ENCODE measurements at regions not wholly inside any gene's neighbourhood (a gene's known extent, or its start where the extent isn't known, plus 50 kb on each side); places are given as distances from the start of the nearest gene placed in this dataset.

DNA sequence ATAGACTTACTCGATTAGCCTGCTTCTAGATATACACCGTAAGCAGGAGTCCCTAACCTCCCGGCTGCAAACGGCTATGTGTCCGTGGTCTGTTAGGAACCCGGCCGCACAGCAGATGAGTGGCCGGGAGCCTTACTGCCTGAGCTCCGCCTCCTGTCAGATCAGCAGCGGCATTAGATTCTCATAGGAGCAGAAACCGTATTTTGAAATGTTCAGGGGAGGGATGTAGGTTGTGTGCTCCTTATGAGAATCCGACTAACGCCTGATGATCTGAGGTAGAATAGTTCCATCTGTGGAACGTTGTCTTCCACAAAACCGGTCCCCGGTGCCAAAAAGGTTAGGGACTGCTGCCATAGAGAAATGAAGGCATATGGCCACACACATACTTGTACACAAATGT is 1491.9 kb downstream of the SLITRK5 start:
- DNase-seq (ENCODE audit: extremely low spot score, unreplicated experiment) = no peak
- Mint-ChIP-seq H3K4me1 (ENCODE audit: unreplicated experiment) (no peaks in the 10 kb centered on the region), H3K27me3 (no peaks in the 10 kb centered on the region), H3K4me3 (no peak overlapping the region), H3K27ac (no peak overlapping the region), H3K9me3 (no peaks in the 10 kb centered on the region), H3K36me3 (no peaks in the 10 kb centered on the region)
- TF ChIP-seq, protein P1, sequence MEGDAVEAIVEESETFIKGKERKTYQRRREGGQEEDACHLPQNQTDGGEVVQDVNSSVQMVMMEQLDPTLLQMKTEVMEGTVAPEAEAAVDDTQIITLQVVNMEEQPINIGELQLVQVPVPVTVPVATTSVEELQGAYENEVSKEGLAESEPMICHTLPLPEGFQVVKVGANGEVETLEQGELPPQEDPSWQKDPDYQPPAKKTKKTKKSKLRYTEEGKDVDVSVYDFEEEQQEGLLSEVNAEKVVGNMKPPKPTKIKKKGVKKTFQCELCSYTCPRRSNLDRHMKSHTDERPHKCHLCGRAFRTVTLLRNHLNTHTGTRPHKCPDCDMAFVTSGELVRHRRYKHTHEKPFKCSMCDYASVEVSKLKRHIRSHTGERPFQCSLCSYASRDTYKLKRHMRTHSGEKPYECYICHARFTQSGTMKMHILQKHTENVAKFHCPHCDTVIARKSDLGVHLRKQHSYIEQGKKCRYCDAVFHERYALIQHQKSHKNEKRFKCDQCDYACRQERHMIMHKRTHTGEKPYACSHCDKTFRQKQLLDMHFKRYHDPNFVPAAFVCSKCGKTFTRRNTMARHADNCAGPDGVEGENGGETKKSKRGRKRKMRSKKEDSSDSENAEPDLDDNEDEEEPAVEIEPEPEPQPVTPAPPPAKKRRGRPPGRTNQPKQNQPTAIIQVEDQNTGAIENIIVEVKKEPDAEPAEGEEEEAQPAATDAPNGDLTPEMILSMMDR (conservative IDR thresholded peaks at IDR 0.05) = no peak

- no peak overlapping the region for H3K4me3 Mint-ChIP-seq
- H3K9me3 Mint-ChIP-seq = no peaks in the 10 kb centered on the region
- TF ChIP-seq, protein P1 (conservative IDR thresholded peaks at IDR 0.05) = no peak
- no peaks in the 10 kb centered on the region for H3K4me1 Mint-ChIP-seq (ENCODE audit: unreplicated experiment)
- no peaks in the 10 kb centered on the region for H3K27me3 Mint-ChIP-seq
- no peak for DNase-seq (ENCODE audit: extremely low spot score, unreplicated experiment)
- H3K27ac Mint-ChIP-seq = no peak overlapping the region
- no peaks in the 10 kb centered on the region for H3K36me3 Mint-ChIP-seq
Observed at GRCh38 chr13:89165685-89166084, 1494.5 kb downstream of the SLITRK5 start.

DNA sequence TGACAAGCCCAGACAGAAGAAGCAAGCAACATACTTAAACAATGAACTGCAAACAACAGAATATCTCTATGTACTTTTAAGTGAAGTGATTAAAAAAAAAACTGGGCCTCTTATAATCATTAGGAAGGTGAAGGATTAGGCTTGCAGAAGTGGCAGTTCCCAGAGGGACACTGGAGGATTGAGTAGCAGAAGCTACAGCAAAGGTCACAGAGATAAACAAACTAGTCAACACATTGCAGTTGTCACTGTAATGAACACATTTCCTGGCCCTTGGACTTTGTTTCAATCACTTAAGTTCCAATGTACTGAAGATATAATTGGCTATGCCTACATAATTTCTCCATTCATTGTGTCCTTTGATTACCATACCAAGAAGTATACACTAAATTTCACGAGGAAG is 1498.8 kb downstream of the SLITRK5 start:
- DNase-seq (ENCODE audit: extremely low spot score, unreplicated experiment) = no peak
- Mint-ChIP-seq H3K36me3 (no peaks in the 10 kb centered on the region), H3K4me3 (no peak overlapping the region), H3K9me3 (no peaks in the 10 kb centered on the region), H3K4me1 (ENCODE audit: unreplicated experiment) (no peaks in the 10 kb centered on the region), H3K27ac (no peak overlapping the region), H3K27me3 (no peaks in the 10 kb centered on the region)
- TF ChIP-seq, protein P1 (conservative IDR thresholded peaks at IDR 0.05) = no peak

GRCh38 chr13:89181041-89181440 is 1509.9 kb downstream of the SLITRK5 start:
- H3K4me3 Mint-ChIP-seq = no peak overlapping the region
- TF ChIP-seq, protein P1 (conservative IDR thresholded peaks at IDR 0.05) = no peak
- no peak for DNase-seq (ENCODE audit: extremely low spot score, unreplicated experiment)
- H3K27me3 Mint-ChIP-seq = no peaks in the 10 kb centered on the region
- H3K4me1 Mint-ChIP-seq (ENCODE audit: unreplicated experiment) = no peaks in the 10 kb centered on the region
- peaks cover 5% of the 10 kb centered on the region for H3K9me3 Mint-ChIP-seq
- no peak overlapping the region for H3K27ac Mint-ChIP-seq
- H3K36me3 Mint-ChIP-seq = no peaks in the 10 kb centered on the region

DNA sequence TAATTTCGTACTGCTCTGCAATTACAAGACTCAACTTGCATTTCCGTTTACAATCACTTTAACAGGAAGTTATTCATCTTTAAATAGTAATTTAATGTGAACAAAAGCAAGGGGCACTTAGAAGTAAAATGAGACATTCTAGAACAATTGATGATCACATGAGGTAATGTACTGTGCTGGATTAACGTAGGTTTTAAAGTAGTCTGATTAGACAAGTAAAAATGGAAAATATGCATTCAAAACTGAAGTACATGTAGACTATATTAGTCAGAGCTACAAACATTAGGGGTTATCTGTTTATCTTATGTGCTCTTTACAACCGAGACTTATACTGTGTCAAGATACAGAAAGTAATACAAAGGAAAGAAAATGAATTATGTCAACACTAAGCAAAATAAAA is 1528.0 kb downstream of the SLITRK5 start:
- DNase-seq (ENCODE audit: extremely low spot score, unreplicated experiment) = no peak
- H3K27me3 Mint-ChIP-seq = peaks cover 9% of the 10 kb centered on the region
- H3K9me3 Mint-ChIP-seq = no peaks in the 10 kb centered on the region
- H3K36me3 Mint-ChIP-seq = no peaks in the 10 kb centered on the region
- H3K4me1 Mint-ChIP-seq (ENCODE audit: unreplicated experiment) = no peaks in the 10 kb centered on the region
- H3K27ac Mint-ChIP-seq = no peak overlapping the region
- no peak overlapping the region for H3K4me3 Mint-ChIP-seq
- TF ChIP-seq, protein P1 (conservative IDR thresholded peaks at IDR 0.05) = no peak

DNA sequence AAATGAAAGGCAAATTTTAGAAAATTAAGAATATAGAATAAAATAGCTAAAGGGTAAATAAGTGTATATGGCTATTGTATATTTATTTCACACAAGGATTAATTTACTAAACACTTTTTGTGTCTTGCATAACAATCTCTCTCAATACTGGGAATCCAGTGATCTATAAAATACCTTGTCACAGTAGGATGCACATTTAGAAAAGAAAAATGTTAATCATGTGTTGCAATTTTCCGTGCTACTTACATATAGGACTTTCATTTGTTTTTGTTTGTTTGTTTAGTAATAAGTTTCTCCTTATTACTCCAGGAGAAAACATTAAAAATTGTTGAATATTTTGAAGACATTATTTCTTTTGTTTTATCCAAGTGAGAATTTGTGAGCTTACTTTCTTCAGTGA is 1533.3 kb downstream of the SLITRK5 start:
- Mint-ChIP-seq H3K9me3 (no peaks in the 10 kb centered on the region), H3K36me3 (no peaks in the 10 kb centered on the region), H3K4me1 (ENCODE audit: unreplicated experiment) (no peaks in the 10 kb centered on the region), H3K27me3 (peaks cover 3% of the 10 kb centered on the region), H3K4me3 (no peak overlapping the region), H3K27ac (no peak overlapping the region)
- TF ChIP-seq, protein P1 (conservative IDR thresholded peaks at IDR 0.05) = no peak
- no peak for DNase-seq (ENCODE audit: extremely low spot score, unreplicated experiment)

Measured in type B pancreatic cell (in vitro differentiated cells).